Inflammatory macrophage (primary cell): ENCODE measurements at regions not wholly inside any gene's neighbourhood (a gene's known extent, or its start where the extent isn't known, plus 50 kb on each side); places are given as distances from the start of the nearest gene placed in this dataset.

Experiments
- DNase-seq, 2 donors: peaks; one replicate each; pipeline ENCODE4 v3.0.0-alpha.2; 2020 to 2022

GRCh38 chr7:124413029-124413428 lies 352.6 kb downstream of the GPR37 start:
- DNase-seq = no peak

- DNase-seq = no peak
Measured at GRCh38 chr7:124412531-124412930, 353.1 kb downstream of the GPR37 start.

GRCh38 chr7:124411796-124412195 lies 353.8 kb downstream of the GPR37 start:
- no peak for DNase-seq

- no peak for DNase-seq
Measured at GRCh38 chr7:124403587-124403986, 362.0 kb downstream of the GPR37 start.

- DNase-seq = no peak
Measured at GRCh38 chr7:124403112-124403511, 362.5 kb downstream of the GPR37 start.

- no peak for DNase-seq
Measured at GRCh38 chr7:124399941-124400340, 365.7 kb downstream of the GPR37 start.

GRCh38 chr7:124398937-124399552 lies 366.2 kb upstream of the TMEM229A start:
- no peak for DNase-seq

- no peak for DNase-seq
Measured at GRCh38 chr7:124397134-124397533, 364.3 kb upstream of the TMEM229A start.

- no peak for DNase-seq
Measured at GRCh38 chr7:124390301-124390700, 357.4 kb upstream of the TMEM229A start.

- DNase-seq = no peak
Measured at GRCh38 chr7:124388751-124389150, 355.9 kb upstream of the TMEM229A start.

- DNase-seq = no peak
Measured at GRCh38 chr7:124387056-124387455, 354.2 kb upstream of the TMEM229A start.

GRCh38 chr7:124379296-124379695 lies 346.4 kb upstream of the TMEM229A start:
- no peak for DNase-seq

- DNase-seq = no peak
Measured at GRCh38 chr7:124376111-124376510, 343.2 kb upstream of the TMEM229A start.

- DNase-seq = no peak
Measured at GRCh38 chr7:124375391-124375790, 342.5 kb upstream of the TMEM229A start.

GRCh38 chr7:124369310-124369709 lies 336.4 kb upstream of the TMEM229A start:
- DNase-seq = no peak

GRCh38 chr7:124366118-124366517 lies 333.3 kb upstream of the TMEM229A start:
- peak in 1 of 2 donors; percentile 41 for DNase-seq

GRCh38 chr7:124364283-124364682 lies 331.4 kb upstream of the TMEM229A start:
- peak in 1 of 2 donors; percentile 14 for DNase-seq

- no peak for DNase-seq
Measured at GRCh38 chr7:124354201-124354600, 321.3 kb upstream of the TMEM229A start.

- no peak for DNase-seq
Measured at GRCh38 chr7:124351950-124352349, 319.1 kb upstream of the TMEM229A start.

GRCh38 chr7:124349443-124349842 lies 316.6 kb upstream of the TMEM229A start:
- no peak for DNase-seq

GRCh38 chr7:124338861-124339260 lies 306.0 kb upstream of the TMEM229A start:
- no peak for DNase-seq

GRCh38 chr7:124330731-124331407 lies 298.0 kb upstream of the TMEM229A start:
- no peak for DNase-seq

- DNase-seq = no peak
Measured at GRCh38 chr7:124328774-124329173, 295.9 kb upstream of the TMEM229A start.

GRCh38 chr7:124324262-124324661 lies 291.4 kb upstream of the TMEM229A start:
- no peak for DNase-seq

GRCh38 chr7:124323597-124323996 lies 290.7 kb upstream of the TMEM229A start:
- DNase-seq = no peak
